ENCODE measurements at regions not wholly inside any gene's neighbourhood (a gene's known extent, or its start where the extent isn't known, plus 50 kb on each side); places are given as distances from the start of the nearest gene placed in this dataset.

GRCh38 chr6:68252632-68253031 is 382.4 kb upstream of the ADGRB3 start:
- POLR2A ChIA-PET: no interaction called here
- DNase-seq (ENCODE audit: low read depth): no peak
- CTCF ChIA-PET: no interaction called here
- H3K27me3 ChIP-seq (ENCODE audit: control insufficient read depth, insufficient read depth, low read length): no peaks in the 10 kb centered on the region
- no peak for TF ChIP-seq CTCF (IDR thresholded peaks at IDR 0.05; ENCODE audit: insufficient read depth, low read depth, low read length)
- H3K4me3 ChIP-seq (ENCODE audit: low read depth, low read length): no peak overlapping the region
- H3K36me3 ChIP-seq (ENCODE audit: control insufficient read depth, insufficient read depth, low read length): no peaks in the 10 kb centered on the region

GRCh38 chr6:68247782-68248181 is 387.3 kb upstream of the ADGRB3 start:
- no peak for TF ChIP-seq CTCF (IDR thresholded peaks at IDR 0.05; ENCODE audit: insufficient read depth, low read depth, low read length)
- ChIA-PET POLR2A (no interaction called here), CTCF (no interaction called here)
- no peaks in the 10 kb centered on the region for H3K36me3 ChIP-seq (ENCODE audit: control insufficient read depth, insufficient read depth, low read length)
- no peak overlapping the region for H3K4me3 ChIP-seq (ENCODE audit: low read depth, low read length)
- H3K27me3 ChIP-seq (ENCODE audit: control insufficient read depth, insufficient read depth, low read length): no peaks in the 10 kb centered on the region
- DNase-seq (ENCODE audit: low read depth): no peak

- TF ChIP-seq CTCF (IDR thresholded peaks at IDR 0.05; ENCODE audit: insufficient read depth, low read depth, low read length): no peak
- ChIA-PET CTCF (no interaction called here), POLR2A (no interaction called here)
- Histone ChIP-seq H3K36me3 (ENCODE audit: control insufficient read depth, insufficient read depth, low read length) (no peaks in the 10 kb centered on the region), H3K27me3 (ENCODE audit: control insufficient read depth, insufficient read depth, low read length) (no peaks in the 10 kb centered on the region), H3K4me3 (ENCODE audit: low read depth, low read length) (no peak overlapping the region)
- DNase-seq (ENCODE audit: low read depth): no peak
Measured at GRCh38 chr6:68240726-68241125, 394.4 kb upstream of the ADGRB3 start.

- H3K27me3 ChIP-seq (ENCODE audit: control insufficient read depth, insufficient read depth, low read length): no peaks in the 10 kb centered on the region
- TF ChIP-seq CTCF (IDR thresholded peaks at IDR 0.05; ENCODE audit: insufficient read depth, low read depth, low read length): no peak
- H3K36me3 ChIP-seq (ENCODE audit: control insufficient read depth, insufficient read depth, low read length): no peaks in the 10 kb centered on the region
- no peak for DNase-seq (ENCODE audit: low read depth)
- ChIA-PET CTCF (no interaction called here), POLR2A (no interaction called here)
- no peak overlapping the region for H3K4me3 ChIP-seq (ENCODE audit: low read depth, low read length)
Measured at GRCh38 chr6:68239034-68239433, 396.0 kb upstream of the ADGRB3 start.

GRCh38 chr6:68238097-68238601 is 396.9 kb upstream of the ADGRB3 start:
- Histone ChIP-seq H3K4me3 (ENCODE audit: low read depth, low read length) (no peak overlapping the region), H3K27me3 (ENCODE audit: control insufficient read depth, insufficient read depth, low read length) (no peaks in the 10 kb centered on the region), H3K36me3 (ENCODE audit: control insufficient read depth, insufficient read depth, low read length) (no peaks in the 10 kb centered on the region)
- ChIA-PET CTCF (no interaction called here), POLR2A (no interaction called here)
- DNase-seq (ENCODE audit: low read depth): no peak
- no peak for TF ChIP-seq CTCF (IDR thresholded peaks at IDR 0.05; ENCODE audit: insufficient read depth, low read depth, low read length)
